GM19463 (cell line): ENCODE measurements at regions not wholly inside any gene's neighbourhood (a gene's known extent, or its start where the extent isn't known, plus 50 kb on each side); places are given as distances from the start of the nearest gene placed in this dataset.
"Not testable (repeated sequence)": the region's sequence is repeated elsewhere in the genome, so short reads cannot be mapped to it uniquely, and the experiment has no call there.

Source experiments
- ATAC-seq: cut with Tn5 transposase; IDR thresholded peaks from one replicate; pipeline ENCODE4 v1.9.1; 2021; ENCODE audit warnings: mild to moderate bottlenecking, moderate library complexity; ENCODE audit not compliant: unreplicated experiment

- ATAC-seq, result no peak
Measured at GRCh38 chr12:19972325-19973288, 395.7 kb upstream of the PDE3A start.

- ATAC-seq, result no peak
Measured at GRCh38 chr12:19978193-19978592, 390.1 kb upstream of the PDE3A start.

- ATAC-seq, result no peak
Measured at GRCh38 chr12:19979584-19979983, 388.8 kb upstream of the PDE3A start.

GRCh38 chr12:19981944-19982343 is 386.4 kb upstream of the PDE3A start:
- no peak for ATAC-seq

GRCh38 chr12:19988001-19988400 is 380.3 kb upstream of the PDE3A start:
- no peak for ATAC-seq

- no peak for ATAC-seq
Measured at GRCh38 chr12:19988459-19988873, 379.9 kb upstream of the PDE3A start.

GRCh38 chr12:19988948-19989347 is 379.4 kb upstream of the PDE3A start:
- no peak for ATAC-seq

- ATAC-seq, result no peak
Measured at GRCh38 chr12:19991146-19991545, 377.2 kb upstream of the PDE3A start.

- no peak for ATAC-seq
Measured at GRCh38 chr12:19992311-19992710, 376.0 kb upstream of the PDE3A start.

GRCh38 chr12:19994968-19995367 is 373.4 kb upstream of the PDE3A start:
- ATAC-seq, result no peak

- ATAC-seq, result no peak
Measured at GRCh38 chr12:19997656-19998400, 370.5 kb upstream of the PDE3A start.

GRCh38 chr12:19998411-19998810 is 369.9 kb upstream of the PDE3A start:
- ATAC-seq, result no peak

- no peak for ATAC-seq
Measured at GRCh38 chr12:19998961-19999804, 369.2 kb upstream of the PDE3A start.

GRCh38 chr12:19999805-20000138 is 368.6 kb upstream of the PDE3A start:
- no peak for ATAC-seq

GRCh38 chr12:20000229-20000849 is 368.0 kb upstream of the PDE3A start:
- ATAC-seq, result no peak

- no peak for ATAC-seq
Measured at GRCh38 chr12:20003252-20003651, 365.1 kb upstream of the PDE3A start.

- no peak for ATAC-seq
Measured at GRCh38 chr12:20004952-20005351, 363.4 kb upstream of the PDE3A start.

GRCh38 chr12:20006871-20007730 is 361.2 kb upstream of the PDE3A start:
- ATAC-seq, result no peak

GRCh38 chr12:20009965-20010364 is 358.4 kb upstream of the PDE3A start:
- ATAC-seq, result not testable (repeated sequence)

- ATAC-seq, result no peak
Measured at GRCh38 chr12:20011200-20011599, 357.1 kb upstream of the PDE3A start.
